ENCODE measurements at regions not wholly inside any gene's neighbourhood (a gene's known extent, or its start where the extent isn't known, plus 50 kb on each side); places are given as distances from the start of the nearest gene placed in this dataset.

DNA sequence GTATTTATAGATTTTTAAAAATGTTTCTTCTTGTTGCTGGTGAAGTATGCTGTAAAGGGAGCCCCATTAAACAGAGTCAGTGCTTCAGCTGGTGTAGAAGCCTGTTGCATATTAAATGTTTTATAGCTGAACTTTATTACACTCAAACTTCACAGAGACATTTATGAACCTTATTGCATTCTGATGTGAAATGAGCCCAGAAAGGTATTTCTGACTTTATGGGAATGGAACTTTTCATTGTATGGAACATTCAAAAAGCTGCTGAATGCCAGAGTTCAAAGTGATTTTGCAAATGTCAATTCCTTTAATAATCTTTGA lies 329.3 kb upstream of the RASGRP1 start:
- TF ChIP-seq, protein P1, sequence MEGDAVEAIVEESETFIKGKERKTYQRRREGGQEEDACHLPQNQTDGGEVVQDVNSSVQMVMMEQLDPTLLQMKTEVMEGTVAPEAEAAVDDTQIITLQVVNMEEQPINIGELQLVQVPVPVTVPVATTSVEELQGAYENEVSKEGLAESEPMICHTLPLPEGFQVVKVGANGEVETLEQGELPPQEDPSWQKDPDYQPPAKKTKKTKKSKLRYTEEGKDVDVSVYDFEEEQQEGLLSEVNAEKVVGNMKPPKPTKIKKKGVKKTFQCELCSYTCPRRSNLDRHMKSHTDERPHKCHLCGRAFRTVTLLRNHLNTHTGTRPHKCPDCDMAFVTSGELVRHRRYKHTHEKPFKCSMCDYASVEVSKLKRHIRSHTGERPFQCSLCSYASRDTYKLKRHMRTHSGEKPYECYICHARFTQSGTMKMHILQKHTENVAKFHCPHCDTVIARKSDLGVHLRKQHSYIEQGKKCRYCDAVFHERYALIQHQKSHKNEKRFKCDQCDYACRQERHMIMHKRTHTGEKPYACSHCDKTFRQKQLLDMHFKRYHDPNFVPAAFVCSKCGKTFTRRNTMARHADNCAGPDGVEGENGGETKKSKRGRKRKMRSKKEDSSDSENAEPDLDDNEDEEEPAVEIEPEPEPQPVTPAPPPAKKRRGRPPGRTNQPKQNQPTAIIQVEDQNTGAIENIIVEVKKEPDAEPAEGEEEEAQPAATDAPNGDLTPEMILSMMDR (IDR thresholded peaks at IDR 0.05 in 8 of 11, conservative IDR thresholded peaks at IDR 0.05 in 3 of 11), result no peak
- TF ChIP-seq POLR2A (IDR thresholded peaks at IDR 0.05), result no peak

Data from spleen (tissue), 7 donors.